ENCODE measurements at regions not wholly inside any gene's neighbourhood (a gene's known extent, or its start where the extent isn't known, plus 50 kb on each side); places are given as distances from the start of the nearest gene placed in this dataset.

GRCh38 chr12:77548797-77549196 is 281.9 kb upstream of the NAV3 start:
- no peak overlapping the region for H3K27ac ChIP-seq (ENCODE audit: insufficient read depth, low read depth, low read length)
- H3K9me3 ChIP-seq (replicated peaks; ENCODE audit: control insufficient read depth, insufficient read depth, low read length): no peaks in the 10 kb centered on the region
- ChIA-PET CTCF (no interaction called here), POLR2A (no interaction called here)
- intact Hi-C loops (cut with micrococcal nuclease) (no loop called here), dilution Hi-C loops (cut with MboI; ENCODE audit: extremely low pct_ligation_motif_present, low sequenced_read_pairs) (no loop called here)
- no TSS peak for BruUV-seq (replicated peaks)
- H3K36me3 ChIP-seq (ENCODE audit: control insufficient read depth in 2 of 2, extremely low read depth in 1 of 2, insufficient read depth in 2 of 2, low read length in 2 of 2): no peaks in the 10 kb centered on the region
- DNase-seq (ENCODE audit: low read depth, low spot score) (no peak), FAIRE-seq (no peak)
- H3K9me1 ChIP-seq (replicated peaks; ENCODE audit: control insufficient read depth, extremely low read depth, insufficient read depth, low read length): no peaks in the 10 kb centered on the region
- no peak overlapping the region for H2AFZ ChIP-seq (ENCODE audit: low read depth, low read length)
- H3K4me3 ChIP-seq (replicated peaks in 1 of 3; ENCODE audit: insufficient read depth in 1 of 3, low read depth in 1 of 3, low read length in 3 of 3): no peak overlapping the region
- no peaks in the 10 kb centered on the region for H4K20me1 ChIP-seq (replicated peaks; ENCODE audit: control insufficient read depth, extremely low read depth, insufficient read depth, low read length)
- no peak overlapping the region for H3K4me2 ChIP-seq (ENCODE audit: insufficient read depth, low read length)
- H3K79me2 ChIP-seq (ENCODE audit: control insufficient read depth, insufficient read depth, low read length): no peaks in the 10 kb centered on the region
- no peaks in the 10 kb centered on the region for H3K27me3 ChIP-seq (ENCODE audit: control insufficient read depth in 2 of 2, insufficient read depth in 2 of 2, low read length in 2 of 2)
- H3K4me1 ChIP-seq (ENCODE audit: control insufficient read depth, extremely low read depth, insufficient read depth, low read length): no peaks in the 10 kb centered on the region
- H3K9ac ChIP-seq (replicated peaks; ENCODE audit: extremely low read depth, insufficient read depth, low read length): no peak overlapping the region
- TF ChIP-seq, protein P1, sequence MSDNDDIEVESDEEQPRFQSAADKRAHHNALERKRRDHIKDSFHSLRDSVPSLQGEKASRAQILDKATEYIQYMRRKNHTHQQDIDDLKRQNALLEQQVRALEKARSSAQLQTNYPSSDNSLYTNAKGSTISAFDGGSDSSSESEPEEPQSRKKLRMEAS (IDR thresholded peaks at IDR 0.05; ENCODE audit: insufficient read depth, insufficient read length): no peak
- TF ChIP-seq FOS (IDR thresholded peaks at IDR 0.05; ENCODE audit: borderline replicate concordance, insufficient read depth, low read length) (no peak), EZH2 (IDR thresholded peaks at IDR 0.05; ENCODE audit: borderline replicate concordance, low read depth, low read length, severe bottlenecking) (no peak), JUN (IDR thresholded peaks at IDR 0.05; ENCODE audit: borderline replicate concordance, insufficient read depth, insufficient read length, low read depth) (no peak), POLR2AphosphoS5 (IDR thresholded peaks at IDR 0.05; ENCODE audit: insufficient read depth, low read depth, low read length) (no peak), GATA2 (IDR thresholded peaks at IDR 0.05; ENCODE audit: insufficient read depth, insufficient read length, low read depth, low read length) (no peak), CTCF (IDR thresholded peaks at IDR 0.05; ENCODE audit: extremely low read depth in 1 of 2, insufficient read depth in 1 of 2, low read depth in 1 of 2, low read length in 2 of 2) (no peak), MYC (IDR thresholded peaks at IDR 0.05; ENCODE audit: low read depth, low read length) (no peak), POLR2A (IDR thresholded peaks at IDR 0.05; ENCODE audit: low read depth, low read length) (no peak)

Data from endothelial cell of umbilical vein (primary cell).